Posterior cingulate gyrus (tissue), 11 donors: ENCODE measurements at regions not wholly inside any gene's neighbourhood (a gene's known extent, or its start where the extent isn't known, plus 50 kb on each side); places are given as distances from the start of the nearest gene placed in this dataset.
"Not testable (repeated sequence)": the region's sequence is repeated elsewhere in the genome, so short reads cannot be mapped to it uniquely, and the experiment has no call there.

ENCODE experiments used
- DNase-seq, 10 donors: peaks; one replicate each; pipeline versions ENCODE4 v3.0.0 to v3.0.0-alpha.2; 2020 to 2021; ENCODE audit warnings: mixed read lengths in 3 of 10
- intact Hi-C: fragments of 100-400 bp; cut with DNase I; formaldehyde crosslinking; loops from one replicate; pipeline ENCODE4 v1.15.1; 2023

GRCh38 chr9:135403733-135404450 lies 75.7 kb upstream of the PPP1R26 start:
- DNase-seq, result peak in 3 of 10 donors; percentile 39 to 75 (median 70)
- intact Hi-C loops, result no loop called here

DNA sequence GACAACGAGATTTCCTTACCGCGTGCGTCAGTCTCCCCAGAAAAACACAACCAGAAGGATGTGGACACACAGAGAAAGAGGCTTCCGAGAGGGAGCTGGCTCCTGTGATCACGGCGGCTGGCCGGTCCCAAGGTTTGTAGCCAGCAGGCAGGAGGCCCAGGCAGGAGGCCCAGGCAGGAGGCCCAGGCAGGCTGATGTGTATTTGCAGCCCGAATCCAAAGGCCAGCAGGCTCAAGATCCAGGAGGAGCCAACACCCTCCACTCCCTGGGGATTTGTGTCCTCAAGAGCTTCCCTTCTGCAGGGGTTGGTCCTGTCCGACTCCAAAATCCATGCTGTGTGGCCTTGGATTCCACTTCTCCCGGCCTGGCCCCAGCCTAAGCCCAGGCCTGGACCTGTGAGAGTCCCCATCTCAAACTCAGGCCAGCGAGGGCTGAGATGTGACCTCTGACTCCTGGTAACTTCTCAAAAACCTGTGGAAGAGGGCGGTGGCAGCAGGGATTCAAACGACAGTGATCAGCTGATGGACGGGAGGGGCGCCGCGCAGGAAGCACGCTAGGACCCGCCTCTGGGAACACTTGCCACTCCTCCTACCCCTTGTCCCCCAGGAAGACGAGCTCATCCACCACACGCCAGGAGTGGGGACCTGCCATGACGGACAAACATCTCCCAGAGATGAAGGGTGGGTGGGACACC lies 75.0 kb upstream of the PPP1R26 start:
- DNase-seq, result peak in 3 of 10 donors; percentile 50 to 59 (median 54)
- intact Hi-C loops, result no loop called here

- DNase-seq, result peak in 1 of 10 donors; percentile 35
- intact Hi-C loops, result not testable (repeated sequence)
Measured at GRCh38 chr9:135405145-135405464, 74.5 kb upstream of the PPP1R26 start.

GRCh38 chr9:135408476-135409254 lies 70.9 kb upstream of the PPP1R26 start:
- DNase-seq, result peak in 1 of 10 donors; percentile 49

GRCh38 chr9:135409286-135410200 lies 70.0 kb upstream of the PPP1R26 start:
- intact Hi-C loops, result no loop called here
- peak in 3 of 10 donors; percentile 11 to 71 (median 59) for DNase-seq

More at GRCh38 chr9:135408476-135409254, 70.9 kb upstream of the PPP1R26 start:
- intact Hi-C loops, result no loop called here

DNA sequence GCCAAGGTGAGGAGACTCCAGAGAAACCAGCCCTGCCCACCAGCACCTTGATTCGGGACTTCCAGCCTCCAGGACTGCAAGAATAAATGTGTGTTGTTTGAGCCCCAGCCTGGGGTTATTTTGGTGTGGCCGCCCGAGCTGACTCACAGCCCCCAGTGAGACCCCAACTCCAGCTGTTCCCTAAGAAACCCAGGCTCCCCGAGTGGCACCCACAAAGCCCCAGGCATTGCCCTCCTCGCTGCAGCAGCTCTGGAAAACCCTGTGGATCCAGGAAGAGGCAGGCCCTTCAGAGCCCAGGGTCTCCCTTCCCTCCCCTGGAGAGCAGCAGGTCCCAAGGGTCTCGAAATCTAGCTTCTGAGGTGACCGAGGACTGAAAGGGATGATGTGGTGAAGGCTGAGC lies 69.2 kb upstream of the PPP1R26 start:
- intact Hi-C loops, result no loop called here
- peak in 1 of 10 donors; percentile 60 for DNase-seq

GRCh38 chr9:135410831-135411473 lies 68.6 kb upstream of the PPP1R26 start:
- DNase-seq, result peak in 2 of 10 donors; percentile 54 to 77
- intact Hi-C loops, result no loop called here

- intact Hi-C loops, result loop anchor here (1.0 kb wide), 1 partner anchor 325 kb away; no protein-coding TSS in a partner anchor
- DNase-seq, result not testable (repeated sequence)
Measured at GRCh38 chr9:135411605-135412004, 68.0 kb upstream of the PPP1R26 start.

DNA sequence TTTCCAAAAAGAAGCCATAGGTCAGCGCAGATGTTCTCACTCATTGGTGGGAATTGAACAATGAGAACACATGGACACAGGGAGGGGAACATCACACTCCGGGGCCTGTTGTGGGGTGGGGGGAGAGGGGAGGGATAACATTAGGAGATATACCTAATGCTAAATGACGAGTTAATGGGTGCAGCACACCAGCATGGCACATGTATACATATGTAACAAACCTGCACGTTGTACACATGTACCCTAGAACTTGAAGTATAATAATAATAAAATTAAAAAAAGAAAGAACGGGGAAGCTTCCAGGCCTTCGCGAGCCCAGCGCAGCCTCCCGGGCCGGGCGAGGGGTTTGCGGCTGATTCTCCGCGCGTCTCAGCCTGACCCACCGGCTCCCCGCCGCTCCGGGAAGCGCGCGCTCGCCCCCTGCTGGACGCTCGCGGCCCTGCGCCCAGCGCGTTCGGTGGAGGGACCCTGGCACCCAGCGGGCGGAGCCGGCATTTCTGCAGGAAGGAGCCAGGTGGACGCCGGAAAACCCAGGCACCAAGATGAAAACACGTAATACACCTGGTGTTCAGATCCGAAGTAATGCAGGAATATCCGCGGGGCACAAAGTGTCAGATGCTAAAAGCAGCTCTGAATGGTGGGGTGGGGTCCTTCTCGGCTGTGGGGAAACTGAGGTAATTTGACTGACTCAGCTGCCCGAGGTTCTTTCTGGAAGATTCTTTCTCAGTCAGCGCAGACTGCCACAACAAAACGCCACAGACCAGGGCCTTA lies 67.1 kb upstream of the PPP1R26 start:
- intact Hi-C loops, result loop anchor here (1.0 kb wide), 1 partner anchor 326 kb away; no protein-coding TSS in a partner anchor
- peak; percentile 69 to 97 (median 76) for DNase-seq

GRCh38 chr9:135413086-135413375 lies 66.6 kb upstream of the PPP1R26 start:
- DNase-seq, result no peak
- intact Hi-C loops, result no loop called here

DNA sequence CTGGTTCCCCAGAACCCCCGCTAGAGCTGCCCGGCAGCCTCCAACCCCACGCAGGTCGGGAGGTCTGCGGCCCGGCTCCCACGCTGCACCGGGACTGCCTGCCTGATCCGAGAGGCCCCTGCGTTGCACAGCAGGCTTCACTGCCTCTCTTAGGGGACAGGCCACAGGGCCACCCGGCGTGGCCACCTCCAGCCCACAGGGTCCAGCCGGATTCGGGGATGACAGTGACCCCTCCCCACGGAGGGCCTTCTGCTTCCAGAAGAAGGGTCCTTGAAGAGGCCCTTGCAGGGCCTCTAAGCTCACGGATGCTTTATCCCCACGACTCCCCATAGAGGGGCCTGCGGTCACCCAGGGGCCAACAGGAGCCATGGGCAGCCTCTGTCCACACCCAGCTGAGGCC lies 66.1 kb upstream of the PPP1R26 start:
- intact Hi-C loops, result no loop called here

GRCh38 chr9:135414293-135414692 lies 65.3 kb upstream of the PPP1R26 start:
- intact Hi-C loops, result no loop called here
- peak in 1 of 10 donors; percentile 34 for DNase-seq

More for the DNA sequence above, 66.1 kb upstream of the PPP1R26 start:
- peak in 2 of 10 donors; percentile 50 to 67 for DNase-seq

DNA sequence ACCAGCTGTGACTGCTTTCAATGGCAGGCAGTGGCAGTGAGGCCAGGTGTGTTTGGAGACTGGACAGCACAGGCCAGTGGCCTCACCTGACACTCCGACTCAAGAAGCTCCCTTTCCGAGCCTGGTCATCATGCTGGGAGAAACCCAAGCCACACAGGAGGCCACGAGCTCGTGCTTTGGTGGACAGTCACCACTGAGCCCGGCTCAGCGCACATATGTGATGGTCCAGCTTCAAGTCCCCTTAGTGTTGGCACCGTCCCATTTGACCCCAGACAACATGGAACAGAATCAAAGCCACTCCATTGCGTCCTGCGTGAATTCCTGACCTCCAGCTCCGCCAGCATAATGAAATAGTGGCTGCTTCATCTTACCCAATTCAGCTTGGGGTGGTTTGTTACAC lies 64.0 kb upstream of the PPP1R26 start:
- intact Hi-C loops, result no loop called here
- no peak for DNase-seq

- intact Hi-C loops, result no loop called here
- no peak for DNase-seq
Measured at GRCh38 chr9:135416664-135417290, 62.8 kb upstream of the PPP1R26 start.

GRCh38 chr9:135418161-135418560 lies 61.4 kb upstream of the PPP1R26 start:
- intact Hi-C loops, result no loop called here

GRCh38 chr9:135419106-135419505 lies 60.5 kb upstream of the PPP1R26 start:
- intact Hi-C loops, result no loop called here
- DNase-seq, result peak in 1 of 10 donors; percentile 43

More at GRCh38 chr9:135418161-135418560, 61.4 kb upstream of the PPP1R26 start:
- no peak for DNase-seq

DNA sequence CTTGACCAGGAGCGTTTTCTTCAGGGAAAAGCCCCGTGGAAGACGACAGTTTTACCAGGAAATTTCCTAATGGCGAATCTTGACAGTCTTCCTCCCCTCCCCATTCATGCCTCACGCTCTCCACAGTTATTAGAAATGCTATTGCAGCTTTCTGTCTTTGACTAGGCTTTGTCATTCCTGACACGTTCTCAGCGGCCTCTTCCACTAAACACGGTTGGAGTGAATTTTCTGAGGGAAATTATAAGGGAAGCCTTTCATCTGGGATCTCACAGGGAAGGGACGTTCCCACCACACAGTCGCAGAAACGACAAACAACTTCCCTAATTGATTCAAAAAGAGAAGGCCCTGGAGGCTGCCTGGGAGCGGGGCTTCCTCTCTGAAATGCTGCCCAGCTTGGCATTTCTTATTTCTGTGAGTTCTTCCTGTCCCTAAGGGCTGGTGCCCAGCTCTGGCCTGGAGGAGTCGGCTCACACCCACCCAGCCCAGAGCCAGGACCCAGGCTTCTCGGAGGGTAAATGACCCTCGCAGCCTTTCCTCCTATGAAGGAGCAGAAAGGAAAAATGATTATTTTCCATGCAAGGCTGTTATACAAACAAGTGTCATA lies 57.1 kb upstream of the PPP1R26 start:
- DNase-seq, result peak in 2 of 10 donors; percentile 68 to 85
- intact Hi-C loops, result no loop called here

DNA sequence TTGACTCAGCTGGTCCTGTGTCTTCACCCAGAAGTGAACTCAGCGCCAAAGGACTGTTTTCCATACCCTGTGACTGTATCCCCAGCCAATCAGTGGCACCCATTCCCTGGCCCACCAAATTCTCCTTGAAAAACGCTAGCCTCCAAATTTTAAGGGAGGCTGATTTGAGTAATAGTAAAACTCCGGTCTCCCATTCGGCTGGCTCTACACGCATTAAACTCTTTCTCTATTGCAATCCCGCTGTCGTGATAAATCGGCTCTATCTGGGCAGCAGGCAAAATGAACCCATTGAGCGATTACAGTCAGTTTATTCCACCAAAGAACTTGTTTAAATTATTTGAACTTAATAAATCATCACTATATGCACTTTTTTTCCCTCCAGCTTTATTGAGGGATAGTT lies 55.9 kb upstream of the PPP1R26 start:
- peak in 1 of 10 donors; percentile 32 for DNase-seq
- intact Hi-C loops, result no loop called here
